ENCODE measurements at regions not wholly inside any gene's neighbourhood (a gene's known extent, or its start where the extent isn't known, plus 50 kb on each side); places are given as distances from the start of the nearest gene placed in this dataset.

- TF ChIP-seq POLR2AphosphoS5 (IDR thresholded peaks at IDR 0.05; ENCODE audit: low read depth, low read length) (no peak), TAF1 (IDR thresholded peaks at IDR 0.05; ENCODE audit: borderline replicate concordance, insufficient read depth, low read length) (no peak), SIN3A (IDR thresholded peaks at IDR 0.05; ENCODE audit: borderline replicate concordance, insufficient read depth, low read length) (no peak)
- TF ChIP-seq, protein P1, sequence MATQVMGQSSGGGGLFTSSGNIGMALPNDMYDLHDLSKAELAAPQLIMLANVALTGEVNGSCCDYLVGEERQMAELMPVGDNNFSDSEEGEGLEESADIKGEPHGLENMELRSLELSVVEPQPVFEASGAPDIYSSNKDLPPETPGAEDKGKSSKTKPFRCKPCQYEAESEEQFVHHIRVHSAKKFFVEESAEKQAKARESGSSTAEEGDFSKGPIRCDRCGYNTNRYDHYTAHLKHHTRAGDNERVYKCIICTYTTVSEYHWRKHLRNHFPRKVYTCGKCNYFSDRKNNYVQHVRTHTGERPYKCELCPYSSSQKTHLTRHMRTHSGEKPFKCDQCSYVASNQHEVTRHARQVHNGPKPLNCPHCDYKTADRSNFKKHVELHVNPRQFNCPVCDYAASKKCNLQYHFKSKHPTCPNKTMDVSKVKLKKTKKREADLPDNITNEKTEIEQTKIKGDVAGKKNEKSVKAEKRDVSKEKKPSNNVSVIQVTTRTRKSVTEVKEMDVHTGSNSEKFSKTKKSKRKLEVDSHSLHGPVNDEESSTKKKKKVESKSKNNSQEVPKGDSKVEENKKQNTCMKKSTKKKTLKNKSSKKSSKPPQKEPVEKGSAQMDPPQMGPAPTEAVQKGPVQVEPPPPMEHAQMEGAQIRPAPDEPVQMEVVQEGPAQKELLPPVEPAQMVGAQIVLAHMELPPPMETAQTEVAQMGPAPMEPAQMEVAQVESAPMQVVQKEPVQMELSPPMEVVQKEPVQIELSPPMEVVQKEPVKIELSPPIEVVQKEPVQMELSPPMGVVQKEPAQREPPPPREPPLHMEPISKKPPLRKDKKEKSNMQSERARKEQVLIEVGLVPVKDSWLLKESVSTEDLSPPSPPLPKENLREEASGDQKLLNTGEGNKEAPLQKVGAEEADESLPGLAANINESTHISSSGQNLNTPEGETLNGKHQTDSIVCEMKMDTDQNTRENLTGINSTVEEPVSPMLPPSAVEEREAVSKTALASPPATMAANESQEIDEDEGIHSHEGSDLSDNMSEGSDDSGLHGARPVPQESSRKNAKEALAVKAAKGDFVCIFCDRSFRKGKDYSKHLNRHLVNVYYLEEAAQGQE (IDR thresholded peaks at IDR 0.05; ENCODE audit: insufficient read depth in 1 of 2, low read depth in 2 of 2, low read length in 2 of 2): no peak
These were observed 509.9 kb downstream of the VGLL3 start for GRCh38 chr3:86481031-86481430.
